ENCODE measurements at regions not wholly inside any gene's neighbourhood (a gene's known extent, or its start where the extent isn't known, plus 50 kb on each side); places are given as distances from the start of the nearest gene placed in this dataset.
"Not testable (repeated sequence)": the region's sequence is repeated elsewhere in the genome, so short reads cannot be mapped to it uniquely, and the experiment has no call there.

- DNase-seq = no peak
Measured at GRCh38 chr6:115618256-115618655, 442.4 kb downstream of the FRK start.

DNA sequence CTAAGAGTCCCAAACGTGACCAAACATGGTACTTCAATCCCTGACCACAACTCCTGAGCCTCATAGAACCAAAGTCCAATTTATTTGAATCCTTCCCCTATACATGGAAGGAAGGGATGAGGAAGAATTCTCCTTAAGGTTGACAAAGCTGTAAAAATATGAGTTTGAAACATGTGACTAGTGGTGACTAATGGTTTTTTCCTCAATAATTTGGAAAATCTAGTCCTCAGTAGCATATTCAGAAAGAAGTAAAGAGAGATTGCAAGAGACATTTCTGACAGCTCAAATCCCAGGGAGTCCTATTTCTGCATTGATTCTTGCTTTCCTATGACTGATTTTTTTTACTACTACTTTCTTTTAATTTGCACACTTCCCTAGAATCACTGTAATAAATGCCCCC lies 443.7 kb downstream of the FRK start:
- no peak for DNase-seq

GRCh38 chr6:115613488-115613887 lies 447.2 kb downstream of the FRK start:
- no peak for DNase-seq

DNA sequence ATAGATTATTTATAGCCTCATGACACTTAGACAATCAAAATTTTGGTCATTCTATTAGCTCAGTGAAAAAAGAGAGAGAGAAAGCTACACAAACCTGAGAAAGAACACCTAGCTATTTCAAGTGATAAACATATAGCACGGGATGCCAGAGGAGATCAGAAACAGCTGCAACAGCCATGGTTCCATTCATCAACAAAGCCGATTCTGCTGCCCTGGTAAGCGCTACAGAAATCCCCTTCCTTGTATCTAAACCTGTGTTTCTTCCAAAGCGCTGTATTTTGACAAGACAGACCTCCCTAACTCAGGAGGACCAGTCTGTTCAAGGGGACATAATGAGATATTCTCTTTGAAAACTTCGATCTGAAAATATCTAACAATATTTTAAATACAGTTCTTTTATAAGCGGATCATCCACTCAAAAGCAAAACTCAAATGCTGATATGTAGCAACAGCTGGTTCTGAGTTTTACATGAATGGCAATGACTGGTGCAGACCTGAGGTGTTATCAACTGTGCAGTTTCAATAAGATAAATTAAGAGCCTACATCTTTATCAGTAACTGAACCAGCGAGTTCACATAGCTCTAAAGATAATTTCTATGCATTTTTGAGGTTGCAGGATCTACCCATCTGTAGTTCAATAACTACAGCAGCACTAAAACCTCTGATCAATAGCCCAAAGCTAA lies 447.8 kb downstream of the FRK start:
- DNase-seq = no peak

DNA sequence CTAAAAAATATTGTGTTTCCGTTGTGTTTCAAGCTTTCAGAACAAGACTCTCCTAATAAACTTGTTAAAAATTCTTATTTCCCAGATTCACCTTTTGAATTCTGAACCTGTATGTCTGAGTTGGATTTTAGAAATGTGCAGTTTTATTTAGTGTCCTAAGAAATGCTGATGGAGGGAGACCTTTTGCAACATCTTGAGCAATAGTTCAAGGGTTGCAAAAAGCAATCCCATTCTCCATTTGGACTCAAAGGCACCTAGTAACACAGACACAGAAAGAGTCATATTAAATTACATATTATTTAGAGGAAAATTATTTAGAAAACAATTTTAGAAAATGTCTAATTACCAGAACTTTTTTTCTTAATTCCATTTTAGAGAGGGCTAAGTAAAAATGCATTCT lies 448.5 kb downstream of the FRK start:
- DNase-seq = no peak

- DNase-seq = no peak
Measured at GRCh38 chr6:115610696-115611095, 450.0 kb downstream of the FRK start.

- DNase-seq = no peak
Measured at GRCh38 chr6:115609111-115609510, 451.6 kb downstream of the FRK start.

DNA sequence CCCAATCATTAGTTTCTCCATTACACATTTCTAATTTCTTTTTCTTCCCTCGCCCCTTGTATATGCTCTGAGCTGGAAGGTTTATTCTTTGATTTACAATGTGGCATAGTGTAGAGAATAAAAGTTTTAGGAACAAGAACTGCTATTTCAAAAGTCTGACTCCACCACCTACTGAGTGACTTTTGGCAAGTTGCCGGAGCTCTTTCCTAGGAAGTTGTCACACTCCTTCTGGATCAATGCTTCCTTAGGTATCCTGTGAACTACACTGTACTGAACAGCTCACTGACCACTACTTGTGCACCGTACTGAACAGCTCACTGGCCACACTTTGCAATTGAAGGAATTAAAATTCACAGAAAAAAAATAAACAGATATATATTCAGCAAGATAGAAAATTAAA lies 458.2 kb downstream of the FRK start:
- no peak for DNase-seq

GRCh38 chr6:115601509-115601908 lies 459.2 kb downstream of the FRK start:
- no peak for DNase-seq

DNA sequence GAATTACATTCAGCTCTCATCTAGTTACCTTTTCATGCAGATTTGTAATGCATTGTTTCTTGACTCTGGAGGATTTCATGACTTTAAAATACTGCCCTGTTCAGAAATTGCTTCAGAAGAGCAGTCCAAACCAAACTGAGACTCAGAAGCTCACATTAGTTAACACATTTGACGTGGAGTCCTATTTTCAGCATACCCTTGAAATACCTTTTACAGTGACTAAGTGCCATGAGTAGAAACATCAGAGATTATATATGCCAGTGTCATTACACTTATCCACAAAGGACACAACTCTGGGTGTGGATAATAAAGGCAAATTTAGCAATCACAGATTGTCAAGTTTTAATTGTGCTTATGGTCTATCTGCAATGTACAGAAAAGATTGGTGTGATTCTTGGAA lies 459.6 kb downstream of the FRK start:
- DNase-seq = no peak

DNA sequence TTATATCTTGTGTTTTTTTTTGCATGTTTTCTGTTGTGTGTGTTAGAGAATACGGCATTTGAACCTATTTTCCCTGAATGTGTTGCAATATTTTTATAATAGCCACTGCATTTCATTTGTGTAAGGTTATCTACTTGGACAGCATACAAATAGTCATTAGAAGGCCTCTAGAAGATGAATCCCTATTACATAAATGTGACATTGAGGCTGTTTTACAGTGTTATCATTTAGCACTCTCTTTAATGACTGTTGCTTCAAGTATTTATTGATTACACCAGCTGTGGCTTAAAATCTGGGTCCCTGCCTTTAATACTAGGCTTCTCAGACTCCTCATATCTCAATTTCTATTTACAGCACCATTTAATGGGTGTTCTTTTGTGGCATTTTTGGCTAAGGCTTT lies 465.8 kb downstream of the FRK start:
- DNase-seq = no peak

- DNase-seq = no peak
Measured at GRCh38 chr6:115592025-115592424, 468.7 kb downstream of the FRK start.

- not testable (repeated sequence) for DNase-seq
Measured at GRCh38 chr6:115589072-115589471, 471.6 kb downstream of the FRK start.

DNA sequence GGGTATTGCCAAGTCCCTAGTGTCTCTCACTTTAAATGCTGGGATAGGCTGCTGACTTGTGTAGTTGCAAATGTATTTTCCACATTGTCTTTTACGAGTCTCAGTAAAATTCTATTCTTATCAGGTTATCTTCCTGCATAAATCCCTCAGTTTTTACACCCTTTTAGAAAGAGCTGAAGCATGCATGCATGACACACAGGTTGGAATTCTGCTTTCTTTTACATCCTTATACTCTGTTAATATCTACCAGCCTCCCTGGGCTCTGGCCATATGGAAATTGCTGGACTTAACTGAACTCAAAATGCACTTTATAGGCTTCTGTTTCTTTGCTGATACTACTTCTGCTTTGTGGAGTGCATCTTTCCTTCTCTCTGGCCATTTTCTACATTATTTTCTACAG lies 477.4 kb downstream of the FRK start:
- DNase-seq = no peak

- DNase-seq = no peak
Measured at GRCh38 chr6:115582386-115582785, 478.3 kb downstream of the FRK start.

DNA sequence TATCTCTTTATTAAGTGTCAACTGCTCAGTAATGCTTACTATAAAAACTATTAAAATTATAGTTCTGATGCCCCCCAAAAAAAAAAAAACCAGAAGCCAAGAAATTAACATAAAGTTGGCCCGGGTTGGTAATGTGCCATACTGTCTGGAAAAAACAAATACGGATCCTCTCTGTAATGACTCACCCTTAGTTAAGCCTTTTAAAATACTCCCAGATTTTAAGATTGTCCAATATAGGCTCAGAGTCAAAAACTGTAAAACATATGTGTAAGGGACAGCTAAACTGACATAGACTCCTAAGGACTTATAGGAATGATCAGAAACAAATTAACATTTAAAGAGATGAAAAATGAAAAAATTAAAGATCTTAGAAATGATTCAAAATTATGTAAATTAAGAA lies 481.1 kb downstream of the FRK start:
- DNase-seq = not testable (repeated sequence)

DNA sequence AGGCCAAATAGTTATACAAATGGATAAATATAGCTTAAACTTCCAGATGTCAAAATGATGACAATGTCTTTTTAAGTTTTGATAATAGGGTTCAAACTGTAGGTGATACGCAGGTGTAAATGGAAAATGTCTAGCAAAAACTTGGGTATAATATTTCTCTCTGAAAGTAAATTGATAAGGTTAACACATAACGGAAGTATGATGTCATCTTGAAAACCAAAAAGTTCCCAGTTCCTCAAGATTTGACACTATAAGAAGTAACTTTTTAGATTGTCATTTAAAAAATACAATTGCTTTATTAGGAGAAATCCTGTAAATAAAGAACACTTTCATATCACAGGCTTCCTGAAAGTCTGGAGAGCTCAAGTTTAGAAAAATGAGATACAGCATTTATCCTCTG lies 483.4 kb downstream of the FRK start:
- no peak for DNase-seq

DNA sequence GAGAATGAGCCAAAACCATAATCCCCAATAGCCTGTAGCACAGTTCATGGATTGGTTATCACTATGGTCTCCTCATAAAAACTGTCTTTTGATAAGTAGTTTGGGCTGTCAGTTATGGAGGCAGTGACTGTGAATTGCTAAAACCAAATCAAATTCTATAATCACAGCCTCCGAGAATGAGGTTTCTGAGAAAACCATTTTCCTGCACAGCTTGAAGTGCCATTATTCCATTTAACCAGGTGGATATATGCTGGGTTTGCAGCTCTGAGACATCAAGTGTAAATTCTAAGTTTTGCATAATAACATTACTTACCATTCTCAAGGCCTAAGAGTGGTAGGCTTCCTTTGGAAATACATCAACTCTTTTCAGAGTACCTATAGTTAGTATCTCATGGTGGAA lies 485.4 kb downstream of the FRK start:
- DNase-seq = no peak

- DNase-seq = no peak
Measured at GRCh38 chr6:115573861-115574260, 486.8 kb downstream of the FRK start.

- DNase-seq = no peak
Measured at GRCh38 chr6:115570331-115570730, 490.4 kb downstream of the FRK start.

- no peak for DNase-seq
Measured at GRCh38 chr6:115554060-115554459, 506.6 kb downstream of the FRK start.

- DNase-seq = no peak
Measured at GRCh38 chr6:115551527-115551926, 509.2 kb downstream of the FRK start.

- no peak for DNase-seq
Measured at GRCh38 chr6:115545672-115545986, 515.1 kb downstream of the FRK start.

GRCh38 chr6:115544765-115545671 lies 515.7 kb downstream of the FRK start:
- no peak for DNase-seq

All from Kasumi-1 (cell line).